Mesendoderm (in vitro differentiated cells): ENCODE measurements at regions not wholly inside any gene's neighbourhood (a gene's known extent, or its start where the extent isn't known, plus 50 kb on each side); places are given as distances from the start of the nearest gene placed in this dataset.
"Not testable (repeated sequence)": the region's sequence is repeated elsewhere in the genome, so short reads cannot be mapped to it uniquely, and the experiment has no call there.

Experiments
- DNase-seq: peaks from one replicate; pipeline ENCODE4 v3.0.0; 2013
- H2AK5ac ChIP-seq: 2 replicates; pipeline ENCODE4 v1.6.1; 2013; ENCODE audit warnings: low read length, inconsistent platforms
- H2BK120ac ChIP-seq: 2 replicates; pipeline ENCODE4 v1.6.1; 2013; ENCODE audit warnings: low read depth, mild to moderate bottlenecking, low read length, moderate library complexity, mixed read lengths
- H2BK15ac ChIP-seq: replicated peaks from 2 replicates; pipeline ENCODE4 v1.6.1; 2013; ENCODE audit warnings: low read depth, mild to moderate bottlenecking, moderate library complexity
- H2BK5ac ChIP-seq: 2 replicates; pipeline ENCODE4 v1.6.1; 2013; ENCODE audit warnings: low read length, inconsistent platforms
- H3K18ac ChIP-seq: 2 replicates; pipeline ENCODE4 v1.6.1; 2013; ENCODE audit warnings: mild to moderate bottlenecking, low read length, mixed read lengths
- H3K23ac ChIP-seq: one replicate; pipeline ENCODE4 v1.6.1; 2013; ENCODE audit warnings: low read length
- H3K27ac ChIP-seq: 2 replicates; pipeline ENCODE4 v1.5.1; 2013; ENCODE audit warnings: low read depth, mild to moderate bottlenecking, inconsistent platforms, low read length, moderate library complexity
- H3K27me3 ChIP-seq: 2 replicates; pipeline ENCODE4 v1.6.1; 2013; ENCODE audit warnings: low read length, control low read depth, mild to moderate bottlenecking, inconsistent platforms; ENCODE audit not compliant: insufficient read depth, poor library complexity
- H3K36me3 ChIP-seq: 2 replicates; pipeline ENCODE4 v1.6.1; 2013; ENCODE audit warnings: low read length, inconsistent platforms; ENCODE audit not compliant: control insufficient read depth, insufficient read depth
- H3K4ac ChIP-seq: one replicate; pipeline ENCODE4 v1.6.1; 2013; ENCODE audit warnings: low read depth, mild to moderate bottlenecking, low read length, moderate library complexity
- H3K4me1 ChIP-seq: 2 replicates; pipeline ENCODE4 v1.6.1; 2013; ENCODE audit warnings: low read depth, low read length, inconsistent platforms; ENCODE audit not compliant: control insufficient read depth
- H3K4me2 ChIP-seq: 2 replicates; pipeline ENCODE4 v1.6.1; 2013; ENCODE audit warnings: low read length
- H3K4me3 ChIP-seq: 2 replicates; pipeline ENCODE4 v1.5.1; 2013; ENCODE audit warnings: mild to moderate bottlenecking, low read length
- H3K56ac ChIP-seq: one replicate; pipeline ENCODE4 v1.6.1; 2013; ENCODE audit warnings: low read length
- H3K79me1 ChIP-seq: 2 replicates; pipeline ENCODE4 v1.6.1; 2013; ENCODE audit warnings: low read length, inconsistent platforms
- H3K79me2 ChIP-seq: 2 replicates; pipeline ENCODE4 v1.6.1; 2013; ENCODE audit warnings: mild to moderate bottlenecking, low read length; ENCODE audit not compliant: control insufficient read depth, insufficient read depth
- H3K9ac ChIP-seq: 2 replicates; pipeline ENCODE4 v1.6.1; 2013; ENCODE audit warnings: low read length, inconsistent platforms
- H4K5ac ChIP-seq: one replicate; pipeline ENCODE4 v1.6.1; 2013; ENCODE audit warnings: low read length
- H4K8ac ChIP-seq: one replicate; pipeline ENCODE4 v1.6.1; 2013; ENCODE audit warnings: low read depth, mild to moderate bottlenecking, control low read depth, low read length, moderate library complexity
- WGBS: extraction: QIAGEN DNeasy Blood & Tissue Kit; methylation state at CpG from one replicate; pipeline ENCODE4 v1.1.7; 2013; ENCODE audit warnings: low lambda C conversion rate, missing lambda C conversion rate; ENCODE audit not compliant: insufficient coverage; ENCODE audit errors: extremely low coverage; 5-methylcytosine and 5-hydroxymethylcytosine counted together

GRCh38 chr6:113679051-113679450, 178.1 kb upstream of the MARCKS start:
- Histone ChIP-seq H3K9ac (no peak overlapping the region), H3K79me2 (no peaks in the 10 kb centered on the region), H3K56ac (no peak overlapping the region), H2BK15ac (no peak overlapping the region), H3K4me3 (no peak overlapping the region), H3K4ac (no peak overlapping the region), H3K18ac (no peak overlapping the region), H3K4me1 (no peaks in the 10 kb centered on the region), H2BK5ac (no peak overlapping the region), H3K27ac (no peak overlapping the region), H4K5ac (no peak overlapping the region), H2AK5ac (no peak overlapping the region), H3K23ac (no peak overlapping the region), H2BK120ac (no peak overlapping the region), H4K8ac (no peak overlapping the region), H3K27me3 (no peaks in the 10 kb centered on the region), H3K36me3 (no peaks in the 10 kb centered on the region), H3K79me1 (no peaks in the 10 kb centered on the region), H3K4me2 (no peak overlapping the region)
- no peak for DNase-seq
- no CpG with 5 or more reads among the region's 3 CpGs for WGBS

- Histone ChIP-seq H2BK15ac (no peak overlapping the region), H3K4me2 (no peak overlapping the region), H3K27ac (no peak overlapping the region), H3K18ac (no peak overlapping the region), H2BK120ac (no peak overlapping the region), H3K4me1 (no peaks in the 10 kb centered on the region), H3K79me2 (no peaks in the 10 kb centered on the region), H2AK5ac (no peak overlapping the region), H4K8ac (no peak overlapping the region), H3K4ac (no peak overlapping the region), H3K79me1 (no peaks in the 10 kb centered on the region), H3K27me3 (no peaks in the 10 kb centered on the region), H3K9ac (no peak overlapping the region), H3K36me3 (no peaks in the 10 kb centered on the region), H3K4me3 (no peak overlapping the region), H3K23ac (no peak overlapping the region), H2BK5ac (no peak overlapping the region), H4K5ac (no peak overlapping the region), H3K56ac (no peak overlapping the region)
- no CpG with 5 or more reads among the region's 2 CpGs for WGBS
- no peak for DNase-seq
Measured at GRCh38 chr6:113680301-113680700, 176.8 kb upstream of the MARCKS start.

- no peak overlapping the region for H3K4me2 ChIP-seq
- H3K4ac ChIP-seq = no peak overlapping the region
- H2BK5ac ChIP-seq = no peak overlapping the region
- no peak for DNase-seq
- H3K27me3 ChIP-seq = no peaks in the 10 kb centered on the region
- no peak overlapping the region for H2BK15ac ChIP-seq
- H3K56ac ChIP-seq = no peak overlapping the region
- no peak overlapping the region for H2BK120ac ChIP-seq
- no peaks in the 10 kb centered on the region for H3K79me1 ChIP-seq
- H3K36me3 ChIP-seq = no peaks in the 10 kb centered on the region
- H3K27ac ChIP-seq = no peak overlapping the region
- no peak overlapping the region for H3K23ac ChIP-seq
- WGBS = no CpG with 5 or more reads among the region's 3 CpGs
- no peak overlapping the region for H3K18ac ChIP-seq
- no peak overlapping the region for H3K9ac ChIP-seq
- H3K79me2 ChIP-seq = no peaks in the 10 kb centered on the region
- no peak overlapping the region for H4K8ac ChIP-seq
- no peak overlapping the region for H2AK5ac ChIP-seq
- no peak overlapping the region for H4K5ac ChIP-seq
- no peaks in the 10 kb centered on the region for H3K4me1 ChIP-seq
- H3K4me3 ChIP-seq = no peak overlapping the region
Measured at GRCh38 chr6:113683968-113684367, 173.2 kb upstream of the MARCKS start.

GRCh38 chr6:113684382-113684901, 172.7 kb upstream of the MARCKS start:
- no peak overlapping the region for H3K9ac ChIP-seq
- H4K8ac ChIP-seq = no peak overlapping the region
- H3K27ac ChIP-seq = no peak overlapping the region
- no peaks in the 10 kb centered on the region for H3K79me2 ChIP-seq
- H4K5ac ChIP-seq = no peak overlapping the region
- WGBS = no CpG with 5 or more reads among the region's 2 CpGs
- H3K4me3 ChIP-seq = no peak overlapping the region
- H2BK5ac ChIP-seq = no peak overlapping the region
- H3K27me3 ChIP-seq = no peaks in the 10 kb centered on the region
- H3K18ac ChIP-seq = no peak overlapping the region
- no peak overlapping the region for H3K56ac ChIP-seq
- H2AK5ac ChIP-seq = no peak overlapping the region
- no peak overlapping the region for H3K4me2 ChIP-seq
- DNase-seq = peak; percentile 51
- no peaks in the 10 kb centered on the region for H3K4me1 ChIP-seq
- no peak overlapping the region for H2BK15ac ChIP-seq
- H3K79me1 ChIP-seq = no peaks in the 10 kb centered on the region
- no peak overlapping the region for H3K23ac ChIP-seq
- no peak overlapping the region for H3K4ac ChIP-seq
- no peak overlapping the region for H2BK120ac ChIP-seq
- no peaks in the 10 kb centered on the region for H3K36me3 ChIP-seq

GRCh38 chr6:113686049-113686448, 171.1 kb upstream of the MARCKS start:
- no peaks in the 10 kb centered on the region for H3K79me1 ChIP-seq
- no peak for DNase-seq
- H2BK120ac ChIP-seq = no peak overlapping the region
- H3K9ac ChIP-seq = no peak overlapping the region
- no peak overlapping the region for H3K4me2 ChIP-seq
- H3K36me3 ChIP-seq = no peaks in the 10 kb centered on the region
- no CpG with 5 or more reads among the region's 1 CpG for WGBS
- no peaks in the 10 kb centered on the region for H3K4me1 ChIP-seq
- no peak overlapping the region for H4K5ac ChIP-seq
- no peak overlapping the region for H3K18ac ChIP-seq
- no peak overlapping the region for H3K27ac ChIP-seq
- H3K4ac ChIP-seq = no peak overlapping the region
- no peak overlapping the region for H2BK15ac ChIP-seq
- no peak overlapping the region for H4K8ac ChIP-seq
- H3K56ac ChIP-seq = no peak overlapping the region
- H2BK5ac ChIP-seq = no peak overlapping the region
- no peaks in the 10 kb centered on the region for H3K27me3 ChIP-seq
- no peak overlapping the region for H2AK5ac ChIP-seq
- H3K79me2 ChIP-seq = no peaks in the 10 kb centered on the region
- no peak overlapping the region for H3K4me3 ChIP-seq
- no peak overlapping the region for H3K23ac ChIP-seq

GRCh38 chr6:113689620-113690019, 167.5 kb upstream of the MARCKS start:
- H3K36me3 ChIP-seq, H3K4ac ChIP-seq, H3K23ac ChIP-seq, H3K4me3 ChIP-seq, H3K18ac ChIP-seq, H4K8ac ChIP-seq, H2BK5ac ChIP-seq, H2BK15ac ChIP-seq, H3K79me2 ChIP-seq, H3K9ac ChIP-seq, H2AK5ac ChIP-seq, H3K4me2 ChIP-seq, H2BK120ac ChIP-seq, H3K56ac ChIP-seq, H3K4me1 ChIP-seq, H3K27ac ChIP-seq, H4K5ac ChIP-seq, H3K79me1 ChIP-seq, H3K27me3 ChIP-seq: not testable (repeated sequence)
- peak; percentile 25 for DNase-seq
- WGBS = no CpG with 5 or more reads among the region's 4 CpGs
